WI38 (cell line): ENCODE measurements at regions not wholly inside any gene's neighbourhood (a gene's known extent, or its start where the extent isn't known, plus 50 kb on each side); places are given as distances from the start of the nearest gene placed in this dataset.
"Not testable (repeated sequence)": the region's sequence is repeated elsewhere in the genome, so short reads cannot be mapped to it uniquely, and the experiment has no call there.

ENCODE experiments used
- H3K4me3 ChIP-seq: 2 replicates; pipeline ENCODE4 v1.5.1; 2011; ENCODE audit warnings: low read depth, mild to moderate bottlenecking, control low read depth, low read length
- CTCF ChIP-seq: IDR thresholded peaks from 2 replicates; pipeline ENCODE4 v1.5.1; 2012; ENCODE audit warnings: low read depth, mild to moderate bottlenecking, control low read depth, low read length

GRCh38 chr7:27434756-27435400 lies 192.3 kb downstream of the EVX1 start:
- no peak overlapping the region for H3K4me3 ChIP-seq
- no peak for TF ChIP-seq CTCF

GRCh38 chr7:27435461-27435860 lies 192.9 kb downstream of the EVX1 start:
- TF ChIP-seq CTCF = no peak
- H3K4me3 ChIP-seq = no peak overlapping the region

GRCh38 chr7:27438881-27439589 lies 196.4 kb downstream of the EVX1 start:
- TF ChIP-seq CTCF = no peak
- no peak overlapping the region for H3K4me3 ChIP-seq

GRCh38 chr7:27442455-27442854 lies 199.9 kb downstream of the EVX1 start:
- no peak for TF ChIP-seq CTCF
- no peak overlapping the region for H3K4me3 ChIP-seq

- not testable (repeated sequence) for H3K4me3 ChIP-seq
Observed at GRCh38 chr7:27449046-27449445, 206.4 kb downstream of the EVX1 start.

GRCh38 chr7:27453702-27454405 lies 208.8 kb downstream of the HIBADH start:
- TF ChIP-seq CTCF = no peak
- no peak overlapping the region for H3K4me3 ChIP-seq

GRCh38 chr7:27457120-27457519 lies 205.6 kb downstream of the HIBADH start:
- not testable (repeated sequence) for H3K4me3 ChIP-seq

- H3K4me3 ChIP-seq = not testable (repeated sequence)
Observed at GRCh38 chr7:27457603-27458565, 204.8 kb downstream of the HIBADH start.
